ENCODE measurements at regions not wholly inside any gene's neighbourhood (a gene's known extent, or its start where the extent isn't known, plus 50 kb on each side); places are given as distances from the start of the nearest gene placed in this dataset.

DNA sequence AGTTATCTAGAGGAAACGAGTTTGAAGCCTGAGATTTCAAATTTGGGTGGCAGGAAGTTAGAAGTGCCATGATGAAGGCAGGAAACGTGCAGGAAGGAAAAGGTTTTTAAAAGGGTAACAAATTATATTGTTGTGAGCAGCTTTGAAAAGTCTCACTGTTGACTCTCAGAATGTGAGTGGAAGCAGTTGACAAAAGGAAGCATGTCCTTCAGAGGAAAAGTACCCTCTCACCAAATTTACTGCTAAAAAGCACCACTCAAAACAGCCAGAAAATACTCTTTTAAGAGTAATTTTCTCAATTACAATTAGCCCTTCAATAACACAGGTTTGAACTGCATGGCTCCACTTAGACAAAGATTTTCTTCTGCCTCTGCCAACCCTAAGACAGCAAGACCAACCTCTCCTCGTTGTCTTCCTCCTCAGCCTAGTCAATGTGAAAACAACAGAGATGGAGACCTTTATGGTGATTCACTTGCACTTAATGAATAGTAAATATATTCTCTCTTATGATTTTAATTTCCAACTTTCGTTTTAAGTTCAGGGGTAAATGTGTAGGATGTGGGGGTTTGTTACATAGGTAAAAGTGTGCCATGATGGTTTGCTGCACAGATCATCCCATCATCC is 117.1 kb upstream of the LIPC start:
- Histone ChIP-seq H3K79me2 (ENCODE audit: insufficient read depth, low read length) (no peaks in the 10 kb centered on the region), H3K27ac (ENCODE audit: low read depth, low read length, poor library complexity, severe bottlenecking) (no peak overlapping the region), H3K4me2 (ENCODE audit: low read length) (no peak overlapping the region), H3K9me3 (ENCODE audit: low read length) (no peaks in the 10 kb centered on the region), H3K27me3 (ENCODE audit: insufficient read depth, low read length) (no peaks in the 10 kb centered on the region), H4K20me1 (ENCODE audit: insufficient read depth, low read length) (no peaks in the 10 kb centered on the region), H3F3A (ENCODE audit: insufficient read depth, low read length) (no peaks in the 10 kb centered on the region), H3K9ac (ENCODE audit: low read length) (no peak overlapping the region), H3K36me3 (ENCODE audit: insufficient read depth, low read length) (no peaks in the 10 kb centered on the region), H3K4me1 (ENCODE audit: insufficient read depth, low read length, severe bottlenecking) (peaks cover 15% of the 10 kb centered on the region), H3K4me3 (ENCODE audit: low read depth, low read length, poor library complexity, severe bottlenecking) (no peak overlapping the region), H2AFZ (ENCODE audit: low read length) (no peak overlapping the region), H3K9me2 (ENCODE audit: low read depth, low read length) (no peaks in the 10 kb centered on the region)
- TF ChIP-seq, protein P1, sequence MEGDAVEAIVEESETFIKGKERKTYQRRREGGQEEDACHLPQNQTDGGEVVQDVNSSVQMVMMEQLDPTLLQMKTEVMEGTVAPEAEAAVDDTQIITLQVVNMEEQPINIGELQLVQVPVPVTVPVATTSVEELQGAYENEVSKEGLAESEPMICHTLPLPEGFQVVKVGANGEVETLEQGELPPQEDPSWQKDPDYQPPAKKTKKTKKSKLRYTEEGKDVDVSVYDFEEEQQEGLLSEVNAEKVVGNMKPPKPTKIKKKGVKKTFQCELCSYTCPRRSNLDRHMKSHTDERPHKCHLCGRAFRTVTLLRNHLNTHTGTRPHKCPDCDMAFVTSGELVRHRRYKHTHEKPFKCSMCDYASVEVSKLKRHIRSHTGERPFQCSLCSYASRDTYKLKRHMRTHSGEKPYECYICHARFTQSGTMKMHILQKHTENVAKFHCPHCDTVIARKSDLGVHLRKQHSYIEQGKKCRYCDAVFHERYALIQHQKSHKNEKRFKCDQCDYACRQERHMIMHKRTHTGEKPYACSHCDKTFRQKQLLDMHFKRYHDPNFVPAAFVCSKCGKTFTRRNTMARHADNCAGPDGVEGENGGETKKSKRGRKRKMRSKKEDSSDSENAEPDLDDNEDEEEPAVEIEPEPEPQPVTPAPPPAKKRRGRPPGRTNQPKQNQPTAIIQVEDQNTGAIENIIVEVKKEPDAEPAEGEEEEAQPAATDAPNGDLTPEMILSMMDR (IDR thresholded peaks at IDR 0.05; ENCODE audit: low read length) = no peak
- no peak for TF ChIP-seq EZH2 (IDR thresholded peaks at IDR 0.05; ENCODE audit: borderline replicate concordance, low read length)

- Histone ChIP-seq H3K4me1 (ENCODE audit: insufficient read depth, low read length, severe bottlenecking) (peaks cover 3% of the 10 kb centered on the region), H3K27ac (ENCODE audit: low read depth, low read length, poor library complexity, severe bottlenecking) (no peak overlapping the region), H2AFZ (ENCODE audit: low read length) (no peak overlapping the region; the same call in 1 of the 2 replicates), H4K20me1 (ENCODE audit: insufficient read depth, low read length) (no peaks in the 10 kb centered on the region), H3K4me2 (ENCODE audit: low read length) (no peak overlapping the region), H3F3A (ENCODE audit: insufficient read depth, low read length) (no peaks in the 10 kb centered on the region), H3K9ac (ENCODE audit: low read length) (no peak overlapping the region), H3K27me3 (ENCODE audit: insufficient read depth, low read length) (no peaks in the 10 kb centered on the region), H3K4me3 (ENCODE audit: low read depth, low read length, poor library complexity, severe bottlenecking) (no peak overlapping the region), H3K9me2 (ENCODE audit: low read depth, low read length) (no peaks in the 10 kb centered on the region), H3K36me3 (ENCODE audit: insufficient read depth, low read length) (no peaks in the 10 kb centered on the region), H3K79me2 (ENCODE audit: insufficient read depth, low read length) (no peaks in the 10 kb centered on the region), H3K9me3 (ENCODE audit: low read length) (peaks cover 7% of the 10 kb centered on the region; the same call in 1 of the 2 replicates)
- TF ChIP-seq, protein P1 (IDR thresholded peaks at IDR 0.05; ENCODE audit: low read length) = no peak
- TF ChIP-seq EZH2 (IDR thresholded peaks at IDR 0.05; ENCODE audit: borderline replicate concordance, low read length) = no peak
Observed at GRCh38 chr15:58318517-58318916, 113.3 kb upstream of the LIPC start.

- H3K9me3 ChIP-seq (ENCODE audit: low read length) = peaks cover 7% of the 10 kb centered on the region; the same call in 1 of the 2 replicates
- TF ChIP-seq, protein P1 (IDR thresholded peaks at IDR 0.05; ENCODE audit: low read length) = no peak
- no peak for TF ChIP-seq EZH2 (IDR thresholded peaks at IDR 0.05; ENCODE audit: borderline replicate concordance, low read length)
- H3K36me3 ChIP-seq (ENCODE audit: insufficient read depth, low read length) = no peaks in the 10 kb centered on the region
- no peaks in the 10 kb centered on the region for H3K27me3 ChIP-seq (ENCODE audit: insufficient read depth, low read length)
- no peak overlapping the region for H3K27ac ChIP-seq (ENCODE audit: low read depth, low read length, poor library complexity, severe bottlenecking)
- no peaks in the 10 kb centered on the region for H4K20me1 ChIP-seq (ENCODE audit: insufficient read depth, low read length)
- H3K4me2 ChIP-seq (ENCODE audit: low read length) = no peak overlapping the region
- H3K4me3 ChIP-seq (ENCODE audit: low read depth, low read length, poor library complexity, severe bottlenecking) = no peak overlapping the region
- no peaks in the 10 kb centered on the region for H3K79me2 ChIP-seq (ENCODE audit: insufficient read depth, low read length)
- H3K4me1 ChIP-seq (ENCODE audit: insufficient read depth, low read length, severe bottlenecking) = no peaks in the 10 kb centered on the region
- no peaks in the 10 kb centered on the region for H3F3A ChIP-seq (ENCODE audit: insufficient read depth, low read length)
- H3K9ac ChIP-seq (ENCODE audit: low read length) = no peak overlapping the region
- no peaks in the 10 kb centered on the region for H3K9me2 ChIP-seq (ENCODE audit: low read depth, low read length)
- H2AFZ ChIP-seq (ENCODE audit: low read length) = no peak overlapping the region
Observed at GRCh38 chr15:58321034-58321433, 110.8 kb upstream of the LIPC start.
